ENCODE measurements at regions not wholly inside any gene's neighbourhood (a gene's known extent, or its start where the extent isn't known, plus 50 kb on each side); places are given as distances from the start of the nearest gene placed in this dataset.

DNA sequence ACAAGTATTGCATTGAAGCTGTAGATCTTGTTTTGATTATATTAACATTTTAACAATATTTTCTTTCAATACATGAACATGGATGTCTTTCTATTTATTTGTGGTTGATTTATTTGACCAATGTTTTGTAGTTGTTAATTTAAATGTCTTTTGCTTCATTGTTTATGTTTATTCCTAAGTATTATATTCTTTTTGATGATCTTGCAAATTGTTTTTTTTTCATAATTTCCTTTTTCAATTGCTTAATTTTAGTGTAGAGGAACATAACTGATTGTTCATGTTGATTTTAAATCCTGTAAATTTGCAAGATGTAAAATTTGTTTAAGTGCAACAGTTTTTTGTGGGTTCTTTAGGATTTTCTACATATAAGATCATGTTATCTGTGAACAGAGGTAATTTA is 744.1 kb downstream of the FAM133A start:
- H3K4me3 ChIP-seq (ENCODE audit: low read length), result no peak overlapping the region

DNA sequence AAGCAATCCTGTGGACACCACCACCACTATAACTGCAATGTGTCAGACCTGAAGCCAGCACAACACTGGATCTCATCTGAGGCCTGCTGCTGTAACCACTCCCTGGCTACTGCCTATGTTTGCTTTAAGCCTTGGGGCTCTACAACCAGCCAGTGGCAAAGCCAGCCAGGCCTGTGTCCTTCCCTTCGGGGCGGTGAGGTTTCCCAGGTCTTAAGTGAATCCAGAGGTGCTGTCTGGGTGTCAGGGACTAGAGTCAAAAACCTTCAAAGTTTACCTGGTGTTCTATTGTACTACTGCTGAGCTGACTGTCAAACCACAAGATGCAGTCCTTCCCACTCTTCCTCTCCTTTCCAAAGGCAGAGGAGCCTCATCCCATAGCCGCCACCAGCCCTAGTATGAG is 750.5 kb downstream of the FAM133A start:
- H3K27me3 ChIP-seq (ENCODE audit: control insufficient read depth, low read length), result no peaks in the 10 kb centered on the region
- no peaks in the 10 kb centered on the region for H3K79me2 ChIP-seq (ENCODE audit: control insufficient read depth, low read length)
- no peak overlapping the region for H3K4me3 ChIP-seq (ENCODE audit: low read length)
- no peak overlapping the region for H3K4me2 ChIP-seq (ENCODE audit: low read length)
- no peaks in the 10 kb centered on the region for H3F3A ChIP-seq (ENCODE audit: control insufficient read depth, insufficient read depth)
- H3K27ac ChIP-seq (ENCODE audit: low read depth, low read length), result no peak overlapping the region
- no peaks in the 10 kb centered on the region for H3K4me1 ChIP-seq (ENCODE audit: control insufficient read depth, low read length)
- no peaks in the 10 kb centered on the region for H3K9me2 ChIP-seq (replicated peaks; ENCODE audit: control insufficient read depth, low read length)
- H4K20me1 ChIP-seq (ENCODE audit: control insufficient read depth, insufficient read depth, low read depth, low read length), result no peaks in the 10 kb centered on the region
- no peaks in the 10 kb centered on the region for H3K36me3 ChIP-seq (ENCODE audit: control insufficient read depth, low read length)
- H3K9me3 ChIP-seq (ENCODE audit: control insufficient read depth, insufficient read depth, low read length), result no peaks in the 10 kb centered on the region
- no peak for TF ChIP-seq EZH2phosphoT487 (IDR thresholded peaks at IDR 0.05; ENCODE audit: borderline replicate concordance, low read length)

More for the DNA sequence above, 744.1 kb downstream of the FAM133A start:
- H3K4me1 ChIP-seq (ENCODE audit: control insufficient read depth, low read length), result no peaks in the 10 kb centered on the region
- TF ChIP-seq, protein P1, sequence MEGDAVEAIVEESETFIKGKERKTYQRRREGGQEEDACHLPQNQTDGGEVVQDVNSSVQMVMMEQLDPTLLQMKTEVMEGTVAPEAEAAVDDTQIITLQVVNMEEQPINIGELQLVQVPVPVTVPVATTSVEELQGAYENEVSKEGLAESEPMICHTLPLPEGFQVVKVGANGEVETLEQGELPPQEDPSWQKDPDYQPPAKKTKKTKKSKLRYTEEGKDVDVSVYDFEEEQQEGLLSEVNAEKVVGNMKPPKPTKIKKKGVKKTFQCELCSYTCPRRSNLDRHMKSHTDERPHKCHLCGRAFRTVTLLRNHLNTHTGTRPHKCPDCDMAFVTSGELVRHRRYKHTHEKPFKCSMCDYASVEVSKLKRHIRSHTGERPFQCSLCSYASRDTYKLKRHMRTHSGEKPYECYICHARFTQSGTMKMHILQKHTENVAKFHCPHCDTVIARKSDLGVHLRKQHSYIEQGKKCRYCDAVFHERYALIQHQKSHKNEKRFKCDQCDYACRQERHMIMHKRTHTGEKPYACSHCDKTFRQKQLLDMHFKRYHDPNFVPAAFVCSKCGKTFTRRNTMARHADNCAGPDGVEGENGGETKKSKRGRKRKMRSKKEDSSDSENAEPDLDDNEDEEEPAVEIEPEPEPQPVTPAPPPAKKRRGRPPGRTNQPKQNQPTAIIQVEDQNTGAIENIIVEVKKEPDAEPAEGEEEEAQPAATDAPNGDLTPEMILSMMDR (IDR thresholded peaks at IDR 0.05; ENCODE audit: low read depth, low read length, poor library complexity, severe bottlenecking), result no peak
- no peak for TF ChIP-seq EZH2phosphoT487 (IDR thresholded peaks at IDR 0.05; ENCODE audit: borderline replicate concordance, low read length)
- no peak overlapping the region for H3K27ac ChIP-seq (ENCODE audit: low read depth, low read length)
- H3K9me2 ChIP-seq (replicated peaks; ENCODE audit: control insufficient read depth, low read length), result no peaks in the 10 kb centered on the region
- H3K4me2 ChIP-seq (ENCODE audit: low read length), result no peak overlapping the region
- no peaks in the 10 kb centered on the region for H3K79me2 ChIP-seq (ENCODE audit: control insufficient read depth, low read length)
- H3K36me3 ChIP-seq (ENCODE audit: control insufficient read depth, low read length), result no peaks in the 10 kb centered on the region
- H3K27me3 ChIP-seq (ENCODE audit: control insufficient read depth, low read length), result no peaks in the 10 kb centered on the region
- H3F3A ChIP-seq (ENCODE audit: control insufficient read depth, insufficient read depth), result no peaks in the 10 kb centered on the region
- H4K20me1 ChIP-seq (ENCODE audit: control insufficient read depth, insufficient read depth, low read depth, low read length), result no peaks in the 10 kb centered on the region
- H3K9me3 ChIP-seq (ENCODE audit: control insufficient read depth, insufficient read depth, low read length), result no peaks in the 10 kb centered on the region

DNA sequence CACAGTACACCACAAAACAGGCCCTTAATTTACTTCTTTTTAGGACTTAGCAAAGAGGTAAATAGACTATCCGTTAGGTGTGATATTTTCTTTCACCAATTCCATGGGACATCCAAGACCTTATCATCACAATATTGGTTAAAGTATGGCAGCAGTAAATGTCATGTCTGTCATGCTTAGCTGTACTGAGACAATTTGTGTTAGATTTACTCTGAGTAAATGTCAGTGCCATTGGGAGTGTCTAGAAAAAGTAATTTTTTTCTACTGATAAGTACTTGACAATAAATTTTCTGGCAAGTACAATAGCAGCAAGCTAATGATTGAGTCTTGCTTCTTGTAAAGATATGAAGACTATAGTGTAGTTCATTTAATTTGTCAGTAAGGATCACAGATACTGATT is 756.1 kb downstream of the FAM133A start:
- Histone ChIP-seq H3F3A (ENCODE audit: control insufficient read depth, insufficient read depth) (no peaks in the 10 kb centered on the region), H3K79me2 (ENCODE audit: control insufficient read depth, low read length) (no peaks in the 10 kb centered on the region), H3K27ac (ENCODE audit: low read depth, low read length) (no peak overlapping the region), H3K4me2 (ENCODE audit: low read length) (no peak overlapping the region), H3K36me3 (ENCODE audit: control insufficient read depth, low read length) (no peaks in the 10 kb centered on the region), H3K4me3 (ENCODE audit: low read length) (no peak overlapping the region), H4K20me1 (ENCODE audit: control insufficient read depth, insufficient read depth, low read depth, low read length) (no peaks in the 10 kb centered on the region), H3K4me1 (ENCODE audit: control insufficient read depth, low read length) (no peaks in the 10 kb centered on the region), H3K27me3 (ENCODE audit: control insufficient read depth, low read length) (no peaks in the 10 kb centered on the region), H3K9me2 (replicated peaks; ENCODE audit: control insufficient read depth, low read length) (no peaks in the 10 kb centered on the region), H3K9me3 (ENCODE audit: control insufficient read depth, insufficient read depth, low read length) (no peaks in the 10 kb centered on the region)
- no peak for TF ChIP-seq EZH2phosphoT487 (IDR thresholded peaks at IDR 0.05; ENCODE audit: borderline replicate concordance, low read length)
- TF ChIP-seq, protein P1 (IDR thresholded peaks at IDR 0.05; ENCODE audit: low read depth, low read length, poor library complexity, severe bottlenecking), result no peak

DNA sequence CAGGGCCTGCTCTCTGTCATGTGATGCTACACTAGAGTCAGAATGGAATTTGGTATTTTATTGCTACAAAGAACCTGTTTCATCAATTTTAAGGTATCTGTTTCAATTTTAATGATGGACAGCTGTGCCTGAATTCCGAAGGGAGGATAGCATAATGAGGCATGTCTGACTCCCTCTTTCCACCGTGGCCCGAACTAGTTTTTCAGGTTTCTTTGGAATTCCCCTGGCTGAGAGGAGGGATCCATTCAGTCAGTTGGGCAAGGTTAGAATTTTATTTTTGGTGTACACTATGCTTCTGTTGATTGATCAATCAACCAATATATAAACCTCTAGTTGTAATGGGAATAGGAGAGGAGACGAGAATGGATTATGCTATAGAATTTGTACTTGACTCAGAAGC is 761.8 kb downstream of the FAM133A start:
- no peak overlapping the region for H3K4me3 ChIP-seq (ENCODE audit: low read length)
- no peaks in the 10 kb centered on the region for H3K9me3 ChIP-seq (ENCODE audit: control insufficient read depth, insufficient read depth, low read length)
- no peak overlapping the region for H3K4me2 ChIP-seq (ENCODE audit: low read length)
- H3K27me3 ChIP-seq (ENCODE audit: control insufficient read depth, low read length), result no peaks in the 10 kb centered on the region
- H4K20me1 ChIP-seq (ENCODE audit: control insufficient read depth, insufficient read depth, low read depth, low read length), result no peaks in the 10 kb centered on the region
- TF ChIP-seq, protein P1 (IDR thresholded peaks at IDR 0.05; ENCODE audit: low read depth, low read length, poor library complexity, severe bottlenecking), result no peak
- no peak for TF ChIP-seq EZH2phosphoT487 (IDR thresholded peaks at IDR 0.05; ENCODE audit: borderline replicate concordance, low read length)
- H3K4me1 ChIP-seq (ENCODE audit: control insufficient read depth, low read length), result no peaks in the 10 kb centered on the region
- H3K79me2 ChIP-seq (ENCODE audit: control insufficient read depth, low read length), result no peaks in the 10 kb centered on the region
- H3K36me3 ChIP-seq (ENCODE audit: control insufficient read depth, low read length), result no peaks in the 10 kb centered on the region
- no peak overlapping the region for H3K27ac ChIP-seq (ENCODE audit: low read depth, low read length)
- H3F3A ChIP-seq (ENCODE audit: control insufficient read depth, insufficient read depth), result no peaks in the 10 kb centered on the region
- no peaks in the 10 kb centered on the region for H3K9me2 ChIP-seq (replicated peaks; ENCODE audit: control insufficient read depth, low read length)

Data from DOHH2 (cell line).